Neural progenitor cell (in vitro differentiated cells): ENCODE measurements at regions not wholly inside any gene's neighbourhood (a gene's known extent, or its start where the extent isn't known, plus 50 kb on each side); places are given as distances from the start of the nearest gene placed in this dataset.

Experiments used
- EZH2 ChIP-seq: fragments of 200-600 bp; sonication (generic); IDR thresholded peaks from 2 replicates; pipeline ENCODE4 v1.6.1; 2017; ENCODE audit warnings: antibody characterized with exemption, mild to moderate bottlenecking, moderate library complexity
- EZH2phosphoT487 ChIP-seq: fragments of 200-600 bp; sonication (generic); IDR thresholded peaks from 2 replicates; pipeline ENCODE4 v1.6.1; 2017; ENCODE audit warnings: antibody characterized with exemption
- TF ChIP-seq, protein P1 (sequence below): fragments of 200-600 bp; sonication (generic); IDR thresholded peaks from 2 replicates; pipeline ENCODE4 v1.5.1; 2017; ENCODE audit warnings: antibody characterized with exemption, mild to moderate bottlenecking

DNA sequence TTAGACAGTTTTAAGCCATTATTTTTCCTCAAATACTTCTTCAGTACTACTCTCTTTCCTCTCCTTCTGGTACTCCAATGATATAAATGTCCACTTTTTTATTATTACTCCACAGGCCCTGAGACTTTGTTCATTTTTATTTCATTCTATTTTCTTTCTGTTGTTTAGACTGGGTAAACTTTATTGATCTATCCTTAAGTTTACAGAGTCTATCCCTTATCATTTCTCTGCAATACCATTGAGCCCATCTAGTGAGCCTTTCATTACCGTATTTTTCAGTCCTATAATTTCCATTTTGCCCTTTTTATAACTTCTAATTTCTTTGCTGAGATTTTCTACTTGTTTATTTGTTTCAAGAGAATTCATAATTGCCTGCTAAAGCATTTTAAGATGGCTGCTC, 193.7 kb downstream of the TOX3 start:
- TF ChIP-seq, protein P1, sequence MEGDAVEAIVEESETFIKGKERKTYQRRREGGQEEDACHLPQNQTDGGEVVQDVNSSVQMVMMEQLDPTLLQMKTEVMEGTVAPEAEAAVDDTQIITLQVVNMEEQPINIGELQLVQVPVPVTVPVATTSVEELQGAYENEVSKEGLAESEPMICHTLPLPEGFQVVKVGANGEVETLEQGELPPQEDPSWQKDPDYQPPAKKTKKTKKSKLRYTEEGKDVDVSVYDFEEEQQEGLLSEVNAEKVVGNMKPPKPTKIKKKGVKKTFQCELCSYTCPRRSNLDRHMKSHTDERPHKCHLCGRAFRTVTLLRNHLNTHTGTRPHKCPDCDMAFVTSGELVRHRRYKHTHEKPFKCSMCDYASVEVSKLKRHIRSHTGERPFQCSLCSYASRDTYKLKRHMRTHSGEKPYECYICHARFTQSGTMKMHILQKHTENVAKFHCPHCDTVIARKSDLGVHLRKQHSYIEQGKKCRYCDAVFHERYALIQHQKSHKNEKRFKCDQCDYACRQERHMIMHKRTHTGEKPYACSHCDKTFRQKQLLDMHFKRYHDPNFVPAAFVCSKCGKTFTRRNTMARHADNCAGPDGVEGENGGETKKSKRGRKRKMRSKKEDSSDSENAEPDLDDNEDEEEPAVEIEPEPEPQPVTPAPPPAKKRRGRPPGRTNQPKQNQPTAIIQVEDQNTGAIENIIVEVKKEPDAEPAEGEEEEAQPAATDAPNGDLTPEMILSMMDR = no peak
- TF ChIP-seq EZH2phosphoT487 = no peak
- TF ChIP-seq EZH2 = no peak
